Lower leg skin (tissue), 3 donors: ENCODE measurements at regions not wholly inside any gene's neighbourhood (a gene's known extent, or its start where the extent isn't known, plus 50 kb on each side); places are given as distances from the start of the nearest gene placed in this dataset.

Experiments used
- CTCF ChIP-seq, 3 donors: fragments of 450-650 bp; IDR thresholded peaks; one replicate each; pipeline ENCODE4 v1.5.1; 2016; ENCODE audit warnings: antibody characterized with exemption in 3 of 3, mild to moderate bottlenecking in 3 of 3, moderate library complexity in 2 of 3
- POLR2A ChIP-seq, 2 donors: fragments of 450-650 bp; IDR thresholded peaks; one replicate each; pipeline ENCODE4 v1.6.1; 2016 to 2017; ENCODE audit warnings: antibody characterized with exemption in 2 of 2, mild to moderate bottlenecking in 1 of 2, moderate library complexity in 1 of 2

DNA sequence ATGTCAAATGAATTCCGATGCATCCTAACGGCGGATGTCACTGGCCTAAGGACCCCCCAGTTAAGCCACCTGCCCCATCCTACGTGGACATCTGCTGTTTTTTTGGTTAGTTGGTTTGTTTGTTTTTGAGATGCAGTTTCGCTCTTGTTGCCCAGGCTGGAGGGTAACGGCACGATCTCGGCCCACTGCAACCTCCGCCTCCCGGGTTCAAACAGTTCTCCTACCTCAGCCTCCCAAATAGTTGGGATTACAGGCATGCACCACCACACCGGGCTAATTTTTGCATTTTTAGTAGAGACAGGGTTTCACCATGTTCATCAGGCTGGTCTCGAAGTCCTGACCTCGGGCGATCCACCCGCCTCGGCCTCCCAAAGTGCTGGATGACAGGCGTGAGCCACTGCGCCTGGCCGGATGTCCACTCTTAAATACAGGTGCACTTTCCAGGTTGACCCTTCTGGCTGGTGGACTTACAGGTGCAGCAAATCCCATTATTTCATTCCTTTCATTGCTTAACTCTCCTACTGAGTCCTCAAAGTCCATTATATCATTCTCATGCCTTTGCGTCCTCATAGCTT, 206.2 kb downstream of the CRLF2 start:
- TF ChIP-seq CTCF (IDR thresholded peaks at IDR 0.05), result no peak
- no peak for TF ChIP-seq POLR2A (IDR thresholded peaks at IDR 0.05)
